ENCODE measurements at regions not wholly inside any gene's neighbourhood (a gene's known extent, or its start where the extent isn't known, plus 50 kb on each side); places are given as distances from the start of the nearest gene placed in this dataset.
"Not testable (repeated sequence)": the region's sequence is repeated elsewhere in the genome, so short reads cannot be mapped to it uniquely, and the experiment has no call there.

DNA sequence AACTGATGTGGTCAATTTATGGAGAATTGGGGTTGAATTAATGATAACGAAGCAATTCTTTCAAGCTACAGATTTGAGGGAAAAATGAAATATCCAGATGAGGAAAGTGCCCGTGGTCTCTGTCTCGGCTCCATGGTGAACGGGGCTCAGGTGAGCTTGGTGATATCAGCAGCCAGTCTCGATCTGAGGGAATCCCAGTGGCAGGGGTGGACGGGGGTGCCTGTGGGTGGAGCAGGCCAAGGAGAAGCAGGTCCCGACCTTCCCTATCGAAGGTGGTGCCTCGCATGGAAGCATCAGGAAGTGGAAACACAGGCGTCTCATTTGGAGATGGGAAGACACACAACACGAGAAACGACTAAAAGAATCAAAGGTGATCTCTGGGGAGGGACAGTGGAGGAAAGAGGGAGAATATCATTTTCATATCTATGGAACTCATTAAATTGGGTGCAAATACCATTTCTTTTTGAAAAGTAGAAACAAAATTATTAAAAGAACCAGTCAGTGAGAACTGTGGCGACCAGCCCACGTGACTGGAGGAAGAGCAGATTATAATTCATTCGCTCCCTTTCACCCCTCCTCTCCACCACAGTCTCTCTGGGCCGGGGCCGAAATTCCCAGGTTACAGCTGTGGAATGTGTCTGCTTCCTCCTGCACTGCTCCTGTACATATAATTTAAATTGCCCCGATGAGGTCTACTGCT is 354.3 kb upstream of the SFSWAP start:
- Histone ChIP-seq H3K4me1 (no peaks in the 10 kb centered on the region), H3K27me3 (no peaks in the 10 kb centered on the region), H3K27ac (no peak overlapping the region), H3K9me3 (replicated peaks) (no peaks in the 10 kb centered on the region), H3K36me3 (no peaks in the 10 kb centered on the region), H3K4me3 (no peak overlapping the region)
- no peak for DNase-seq

GRCh38 chr12:131357185-131357747 is 353.6 kb upstream of the SFSWAP start:
- no peaks in the 10 kb centered on the region for H3K27me3 ChIP-seq
- no peak for DNase-seq
- H3K9me3 ChIP-seq (replicated peaks): no peaks in the 10 kb centered on the region
- H3K4me3 ChIP-seq: no peak overlapping the region
- H3K36me3 ChIP-seq: no peaks in the 10 kb centered on the region
- no peak overlapping the region for H3K27ac ChIP-seq
- H3K4me1 ChIP-seq: no peaks in the 10 kb centered on the region

DNA sequence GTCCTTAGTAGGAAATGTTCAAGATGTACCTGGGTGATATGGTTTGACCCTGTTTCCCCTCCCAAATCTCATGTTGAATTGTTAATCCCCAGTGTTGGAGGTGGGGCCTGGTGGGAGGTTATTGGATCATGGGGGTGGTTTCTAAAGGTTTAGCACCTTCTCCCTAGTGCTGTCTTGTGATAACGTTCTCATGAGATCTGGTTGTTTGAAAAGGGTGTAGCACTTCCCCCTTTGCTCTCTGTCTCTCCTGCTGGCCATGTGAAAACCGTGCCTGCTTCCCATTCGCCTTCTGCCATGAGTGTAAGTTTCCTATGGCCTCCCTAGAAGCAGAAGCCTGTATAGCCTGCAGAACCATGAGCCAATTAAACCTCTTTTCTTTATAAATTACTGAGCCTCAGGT is 353.0 kb upstream of the SFSWAP start:
- Histone ChIP-seq H3K27ac (no peak overlapping the region), H3K9me3 (replicated peaks) (no peaks in the 10 kb centered on the region), H3K4me3 (no peak overlapping the region), H3K27me3 (no peaks in the 10 kb centered on the region), H3K36me3 (no peaks in the 10 kb centered on the region), H3K4me1 (no peaks in the 10 kb centered on the region)
- no peak for DNase-seq

- no peaks in the 10 kb centered on the region for H3K27me3 ChIP-seq
- H3K9me3 ChIP-seq (replicated peaks): no peaks in the 10 kb centered on the region
- H3K4me3 ChIP-seq: no peak overlapping the region
- no peaks in the 10 kb centered on the region for H3K36me3 ChIP-seq
- no peaks in the 10 kb centered on the region for H3K4me1 ChIP-seq
- no peak overlapping the region for H3K27ac ChIP-seq
- no peak for DNase-seq
These were observed 348.3 kb upstream of the SFSWAP start for GRCh38 chr12:131362291-131363211.

DNA sequence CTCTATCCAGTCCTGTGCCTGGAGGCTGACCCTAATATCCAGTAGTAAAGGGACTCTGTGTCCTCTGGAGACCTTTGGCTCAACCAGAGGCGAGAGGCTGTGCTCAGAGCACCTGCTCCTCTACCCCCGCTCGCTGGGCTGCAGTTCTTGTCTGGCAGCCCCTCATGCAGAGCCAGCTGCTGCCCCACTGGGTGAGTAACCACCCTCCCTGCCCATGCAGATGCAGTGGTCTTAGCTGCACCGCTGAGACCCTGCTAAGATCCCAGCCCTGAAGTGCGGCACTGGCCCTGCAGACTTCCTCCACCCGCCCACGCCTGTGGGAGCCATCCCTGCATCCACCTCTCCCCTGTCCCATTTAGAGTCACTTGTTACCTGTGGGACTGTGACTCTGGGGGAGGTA is 347.5 kb upstream of the SFSWAP start:
- no peaks in the 10 kb centered on the region for H3K4me1 ChIP-seq
- no peak for DNase-seq
- no peaks in the 10 kb centered on the region for H3K27me3 ChIP-seq
- H3K4me3 ChIP-seq: no peak overlapping the region
- no peaks in the 10 kb centered on the region for H3K9me3 ChIP-seq (replicated peaks)
- no peaks in the 10 kb centered on the region for H3K36me3 ChIP-seq
- no peak overlapping the region for H3K27ac ChIP-seq

GRCh38 chr12:131363841-131364495 is 346.9 kb upstream of the SFSWAP start:
- Histone ChIP-seq H3K4me3 (no peak overlapping the region), H3K27ac (no peak overlapping the region), H3K4me1 (no peaks in the 10 kb centered on the region), H3K36me3 (no peaks in the 10 kb centered on the region), H3K9me3 (replicated peaks) (no peaks in the 10 kb centered on the region), H3K27me3 (no peaks in the 10 kb centered on the region)
- DNase-seq: no peak

GRCh38 chr12:131364903-131365820 is 345.7 kb upstream of the SFSWAP start:
- no peaks in the 10 kb centered on the region for H3K4me1 ChIP-seq

DNA sequence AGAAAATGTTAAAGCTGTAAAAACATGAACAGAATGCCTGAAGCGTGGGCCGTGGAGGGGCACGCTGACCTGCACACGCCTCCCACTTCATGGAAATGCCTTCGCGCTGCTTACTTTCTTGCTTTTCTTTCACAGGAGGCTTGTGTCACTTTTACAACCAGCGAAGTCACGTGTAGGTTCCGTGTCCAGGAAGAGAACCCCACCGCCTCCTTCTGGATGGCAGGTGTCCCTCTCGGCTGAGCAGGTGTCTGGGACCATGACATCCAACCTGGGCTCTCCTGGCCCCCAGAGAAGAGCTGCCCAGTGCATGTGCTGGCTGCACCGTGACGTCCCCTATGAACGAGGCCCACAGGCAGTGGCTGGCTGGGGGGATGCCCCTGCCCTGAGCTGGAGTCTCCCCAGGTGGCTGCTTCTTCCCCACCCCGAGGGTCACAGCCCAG is 345.0 kb upstream of the SFSWAP start:
- Histone ChIP-seq H3K4me3 (no peak overlapping the region), H3K4me1 (no peaks in the 10 kb centered on the region), H3K36me3 (no peaks in the 10 kb centered on the region), H3K27me3 (no peaks in the 10 kb centered on the region), H3K27ac (no peak overlapping the region), H3K9me3 (replicated peaks) (no peaks in the 10 kb centered on the region)
- no peak for DNase-seq

More at GRCh38 chr12:131364903-131365820, 345.7 kb upstream of the SFSWAP start:
- H3K9me3 ChIP-seq (replicated peaks): no peaks in the 10 kb centered on the region
- H3K27me3 ChIP-seq: no peaks in the 10 kb centered on the region
- no peak overlapping the region for H3K27ac ChIP-seq
- no peak for DNase-seq
- H3K4me3 ChIP-seq: no peak overlapping the region
- no peaks in the 10 kb centered on the region for H3K36me3 ChIP-seq

DNA sequence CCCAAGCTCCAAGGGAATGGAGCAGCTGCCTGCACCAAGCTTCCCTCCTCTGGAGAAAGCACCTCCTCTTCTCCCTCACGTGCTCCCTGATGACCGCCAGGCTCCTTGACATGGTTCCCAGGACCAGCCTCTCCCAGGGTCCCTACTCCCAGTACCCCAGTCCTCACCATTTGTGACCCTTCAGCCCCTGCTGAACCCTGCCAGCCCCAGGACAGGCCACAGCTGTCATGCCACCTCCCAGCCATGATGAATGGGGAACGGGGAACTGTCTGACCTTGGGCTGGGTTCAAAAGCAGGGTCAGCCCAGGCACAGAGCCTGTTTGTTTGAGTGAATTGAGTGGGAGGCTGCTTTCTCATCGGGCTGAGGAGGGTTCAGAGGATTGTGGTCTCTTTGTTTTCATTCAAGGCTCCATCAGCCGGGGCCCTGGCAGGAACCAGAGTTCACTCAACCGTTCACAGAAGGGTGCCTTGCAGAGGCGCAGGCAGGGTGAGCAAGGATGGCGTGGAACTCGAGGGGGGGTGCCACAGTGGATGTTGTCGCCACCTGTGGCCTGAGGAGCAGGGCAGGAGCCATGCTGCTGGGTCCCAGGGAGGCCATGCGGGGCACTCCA is 344.5 kb upstream of the SFSWAP start:
- no peaks in the 10 kb centered on the region for H3K9me3 ChIP-seq (replicated peaks)
- no peak overlapping the region for H3K4me3 ChIP-seq
- H3K36me3 ChIP-seq: no peaks in the 10 kb centered on the region
- no peaks in the 10 kb centered on the region for H3K4me1 ChIP-seq
- no peak for DNase-seq
- H3K27ac ChIP-seq: no peak overlapping the region
- no peaks in the 10 kb centered on the region for H3K27me3 ChIP-seq

DNA sequence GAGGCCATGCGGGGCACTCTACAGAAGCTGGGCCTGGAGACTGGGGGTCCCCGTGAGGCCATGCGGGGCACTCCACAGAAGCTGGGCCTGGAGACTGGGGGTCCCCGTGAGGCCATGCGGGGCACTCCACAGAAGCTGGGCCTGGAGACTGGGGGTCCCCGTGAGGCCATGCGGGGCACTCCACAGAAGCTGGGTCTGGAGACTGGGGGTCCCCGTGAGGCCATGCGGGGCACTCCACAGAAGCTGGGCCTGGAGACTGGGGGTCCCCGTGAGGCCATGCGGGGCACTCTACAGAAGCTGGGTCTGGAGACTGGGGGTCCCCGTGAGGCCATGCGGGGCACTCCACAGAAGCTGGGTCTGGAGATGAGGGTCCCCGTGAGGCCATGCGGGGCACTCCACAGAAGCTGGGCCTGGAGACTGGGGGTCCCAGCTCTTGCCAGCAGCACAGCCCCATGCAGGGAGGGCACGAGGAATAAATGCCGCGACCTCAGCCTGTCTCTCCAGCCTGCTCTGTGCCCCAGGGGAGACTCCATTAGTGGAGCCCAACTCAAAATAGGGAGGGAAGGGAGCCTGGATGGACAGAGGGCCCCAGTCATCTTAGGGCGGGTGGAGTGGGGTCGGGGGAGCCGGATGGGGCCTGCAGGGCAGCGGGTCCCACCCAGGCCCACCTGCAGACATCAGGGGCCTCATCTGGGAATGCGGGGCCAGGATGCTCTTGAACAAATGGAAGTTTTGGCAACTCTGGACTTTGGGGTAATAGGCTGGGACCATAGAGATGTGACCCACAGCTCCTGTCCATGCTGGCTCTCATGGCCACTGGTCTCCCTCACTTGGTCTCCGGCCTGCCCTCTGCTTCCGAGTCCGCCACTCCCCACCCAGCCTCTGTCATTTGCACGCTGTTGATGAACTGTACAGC is 343.6 kb upstream of the SFSWAP start:
- not testable (repeated sequence) for H3K27ac ChIP-seq; DNase-seq; H3K36me3 ChIP-seq; H3K4me1 ChIP-seq; H3K9me3 ChIP-seq (replicated peaks); H3K27me3 ChIP-seq; H3K4me3 ChIP-seq

- no peaks in the 10 kb centered on the region for H3K4me1 ChIP-seq
- no peaks in the 10 kb centered on the region for H3K36me3 ChIP-seq
- no peak overlapping the region for H3K4me3 ChIP-seq
- no peak for DNase-seq
- no peaks in the 10 kb centered on the region for H3K27me3 ChIP-seq
- H3K27ac ChIP-seq: no peak overlapping the region
- no peaks in the 10 kb centered on the region for H3K9me3 ChIP-seq (replicated peaks)
These were observed 342.8 kb upstream of the SFSWAP start for GRCh38 chr12:131367983-131368667.

DNA sequence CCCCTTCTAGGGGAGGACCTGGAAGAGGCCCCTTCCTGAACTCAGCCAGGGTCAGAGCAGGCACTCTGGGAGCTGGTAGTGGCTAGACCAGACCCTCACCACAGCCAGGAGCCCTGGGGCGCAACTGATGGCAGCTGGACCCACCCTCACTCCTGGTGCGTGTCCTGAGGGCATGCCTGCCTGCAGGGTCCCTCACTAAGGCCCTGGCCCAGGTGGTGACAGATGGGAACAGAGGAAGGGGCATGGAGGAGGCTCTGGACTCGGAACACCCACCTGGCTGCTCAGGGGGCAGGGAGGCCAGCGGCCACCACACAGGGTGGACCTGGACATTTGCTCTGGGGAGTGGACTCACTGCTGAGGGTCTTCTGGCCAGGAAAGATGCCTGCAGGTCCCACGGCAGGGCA is 342.2 kb upstream of the SFSWAP start:
- no peak overlapping the region for H3K27ac ChIP-seq
- no peaks in the 10 kb centered on the region for H3K9me3 ChIP-seq (replicated peaks)
- H3K4me1 ChIP-seq: no peaks in the 10 kb centered on the region
- no peak overlapping the region for H3K4me3 ChIP-seq
- no peaks in the 10 kb centered on the region for H3K36me3 ChIP-seq
- no peaks in the 10 kb centered on the region for H3K27me3 ChIP-seq
- no peak for DNase-seq
